GM19455 (cell line): ENCODE measurements at regions not wholly inside any gene's neighbourhood (a gene's known extent, or its start where the extent isn't known, plus 50 kb on each side); places are given as distances from the start of the nearest gene placed in this dataset.

Source experiments
- ATAC-seq: cut with Tn5 transposase; IDR thresholded peaks from one replicate; pipeline ENCODE4 v1.9.1; 2021; ENCODE audit not compliant: unreplicated experiment

DNA sequence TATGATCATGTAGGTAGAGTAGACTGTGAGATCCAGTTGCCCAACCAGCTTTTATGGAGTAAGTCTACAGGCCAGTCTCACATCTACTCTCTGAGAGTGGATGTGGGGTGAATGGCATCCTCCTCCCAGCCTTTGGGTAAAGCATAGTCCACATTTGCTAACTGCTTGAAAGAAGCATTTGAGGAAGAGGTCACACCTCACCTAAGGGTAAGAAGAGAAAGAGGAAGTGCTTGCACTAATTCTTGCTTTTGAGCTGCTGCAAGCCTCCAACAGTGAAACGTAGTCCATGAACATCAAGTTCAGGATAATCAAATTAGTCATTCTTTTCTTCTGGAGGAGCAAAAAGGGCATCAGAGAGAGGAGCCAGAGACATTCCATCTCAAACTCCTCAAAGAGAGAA, 93.9 kb upstream of the AGR3 start:
- ATAC-seq, result no peak

DNA sequence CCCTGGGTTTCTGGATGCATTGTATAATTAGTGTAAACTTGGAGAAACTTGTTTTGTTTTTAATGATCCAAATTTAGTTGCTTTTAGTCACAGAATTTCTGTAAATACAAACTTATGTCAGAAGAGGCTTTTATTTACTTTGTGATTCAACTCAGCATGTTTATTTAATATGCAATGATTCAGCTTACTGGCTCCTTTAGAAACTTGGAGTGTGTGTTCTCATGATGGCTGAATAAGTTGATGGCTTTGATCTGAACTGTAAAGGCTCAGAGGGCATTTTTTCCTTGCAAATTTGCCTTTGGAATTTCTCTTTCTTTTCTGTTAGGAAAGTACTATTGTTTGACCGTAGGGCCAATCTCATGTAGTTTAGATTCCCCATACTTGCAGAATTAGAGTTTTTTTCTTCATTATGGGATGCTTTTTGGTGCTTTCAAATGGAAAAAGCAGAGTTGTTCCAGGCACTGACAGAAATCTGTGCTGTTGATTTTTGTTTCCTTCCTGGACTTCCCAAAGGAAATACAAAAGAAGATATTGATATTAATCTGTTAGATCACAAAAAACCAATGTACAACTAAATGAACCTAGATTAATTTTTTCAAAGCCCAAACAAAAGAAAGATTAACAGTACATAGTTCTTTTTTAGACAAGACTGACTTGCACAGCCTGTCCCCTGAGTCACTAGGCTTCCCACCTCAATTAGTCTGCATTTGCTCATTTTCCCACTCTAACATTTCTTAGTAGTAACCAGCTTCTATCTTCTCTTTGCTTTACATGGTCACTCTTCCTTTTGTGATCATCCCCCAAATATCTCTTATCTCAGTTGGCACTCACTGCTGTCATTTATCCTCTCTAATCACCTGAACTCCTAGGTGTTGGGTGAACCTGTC, 96.8 kb upstream of the AGR3 start:
- ATAC-seq, result no peak

DNA sequence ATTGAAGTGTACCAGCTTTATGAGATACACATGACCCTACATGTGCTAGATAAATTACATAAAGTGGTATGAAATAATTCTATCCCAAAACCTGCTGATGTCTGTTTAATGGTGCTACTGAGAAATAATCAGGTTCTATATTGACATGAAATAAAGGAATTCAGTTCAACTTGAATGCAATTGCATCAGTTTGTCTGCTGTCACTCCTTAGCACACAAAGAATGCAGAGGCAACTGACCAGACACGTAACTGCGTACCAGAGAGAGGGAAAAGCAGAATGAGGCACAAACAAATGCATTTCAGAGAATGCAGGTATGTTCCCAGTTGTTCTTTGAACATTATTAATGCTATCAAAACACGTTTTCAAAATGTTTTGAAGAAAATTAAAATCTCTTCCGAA, 98.8 kb upstream of the AGR3 start:
- no peak for ATAC-seq

GRCh38 chr7:16982640-16983350, 101.0 kb upstream of the AGR3 start:
- ATAC-seq, result no peak

- ATAC-seq, result no peak
Observed at GRCh38 chr7:16984375-16984774, 102.6 kb upstream of the AGR3 start.

DNA sequence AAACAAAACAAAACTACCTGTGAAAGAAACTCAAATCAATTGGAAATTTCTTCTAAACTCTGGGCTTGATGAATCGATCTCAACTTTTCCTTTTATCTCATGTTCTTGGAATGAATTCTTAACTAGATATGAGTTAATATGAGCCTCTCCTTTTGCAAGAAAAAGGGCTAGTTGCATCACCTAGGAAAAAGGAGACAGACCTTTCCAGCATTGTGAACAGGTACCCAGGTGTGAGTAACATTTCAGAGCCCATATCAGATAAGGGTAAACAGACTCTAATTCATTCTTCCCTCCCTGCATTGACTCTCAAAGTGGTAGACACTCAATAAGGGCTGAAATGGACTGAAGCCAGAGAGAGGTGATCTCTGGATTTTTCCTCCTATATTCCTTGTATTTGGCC, 103.8 kb upstream of the AGR3 start:
- no peak for ATAC-seq

GRCh38 chr7:16986755-16987154, 105.0 kb upstream of the AGR3 start:
- ATAC-seq, result no peak

DNA sequence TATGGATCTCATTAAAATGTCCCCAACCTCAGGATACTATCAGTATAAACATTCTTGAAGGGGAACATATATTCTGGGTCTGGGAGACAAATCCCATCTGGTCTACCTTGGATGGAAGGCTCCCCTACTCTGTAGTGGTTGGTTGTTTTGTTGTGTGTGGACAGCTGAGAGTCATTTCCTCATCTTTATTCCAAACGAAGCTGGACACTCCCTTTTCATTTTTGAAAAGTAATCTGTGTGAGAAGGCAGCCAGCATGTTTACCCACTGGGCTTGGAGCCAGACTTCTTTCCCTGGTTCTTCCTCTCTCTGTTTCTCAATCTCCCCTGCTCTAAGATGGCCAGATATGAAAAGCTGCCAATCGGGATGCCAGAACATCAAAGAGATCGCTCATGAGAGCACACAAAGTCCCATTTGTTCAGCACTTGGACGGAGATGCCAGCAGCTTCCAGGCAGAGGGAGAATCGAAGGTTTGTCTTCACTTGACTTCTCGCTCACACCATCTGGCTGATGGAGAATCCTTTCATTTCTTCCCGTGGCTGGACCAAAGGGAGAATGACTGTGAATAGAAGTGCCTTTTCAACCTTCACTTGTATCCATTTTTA, 108.1 kb upstream of the AGR3 start:
- ATAC-seq, result no peak

DNA sequence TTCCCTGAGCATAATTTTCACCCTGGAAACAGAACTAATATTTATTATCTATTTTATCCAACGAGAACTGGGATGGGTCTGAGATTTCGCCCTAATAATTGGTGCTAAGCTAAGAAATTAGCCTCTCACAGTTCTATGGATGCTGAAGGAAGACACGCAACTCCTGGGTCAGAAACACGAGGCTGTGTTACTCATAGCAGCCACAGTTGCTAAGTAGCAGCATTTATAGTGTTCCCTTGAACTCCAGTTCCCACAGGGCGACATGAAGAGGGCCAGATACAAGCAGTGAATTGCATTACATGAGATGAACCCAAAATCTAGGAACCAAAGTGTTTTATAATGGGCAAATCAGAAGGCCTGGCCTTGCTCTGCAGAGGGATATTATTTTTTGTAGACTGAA, 109.8 kb upstream of the AGR3 start:
- ATAC-seq, result no peak

- ATAC-seq, result no peak
Observed at GRCh38 chr7:16993543-16993942, 111.8 kb upstream of the AGR3 start.

GRCh38 chr7:16998481-16999051, 116.8 kb upstream of the AGR3 start:
- no peak for ATAC-seq

DNA sequence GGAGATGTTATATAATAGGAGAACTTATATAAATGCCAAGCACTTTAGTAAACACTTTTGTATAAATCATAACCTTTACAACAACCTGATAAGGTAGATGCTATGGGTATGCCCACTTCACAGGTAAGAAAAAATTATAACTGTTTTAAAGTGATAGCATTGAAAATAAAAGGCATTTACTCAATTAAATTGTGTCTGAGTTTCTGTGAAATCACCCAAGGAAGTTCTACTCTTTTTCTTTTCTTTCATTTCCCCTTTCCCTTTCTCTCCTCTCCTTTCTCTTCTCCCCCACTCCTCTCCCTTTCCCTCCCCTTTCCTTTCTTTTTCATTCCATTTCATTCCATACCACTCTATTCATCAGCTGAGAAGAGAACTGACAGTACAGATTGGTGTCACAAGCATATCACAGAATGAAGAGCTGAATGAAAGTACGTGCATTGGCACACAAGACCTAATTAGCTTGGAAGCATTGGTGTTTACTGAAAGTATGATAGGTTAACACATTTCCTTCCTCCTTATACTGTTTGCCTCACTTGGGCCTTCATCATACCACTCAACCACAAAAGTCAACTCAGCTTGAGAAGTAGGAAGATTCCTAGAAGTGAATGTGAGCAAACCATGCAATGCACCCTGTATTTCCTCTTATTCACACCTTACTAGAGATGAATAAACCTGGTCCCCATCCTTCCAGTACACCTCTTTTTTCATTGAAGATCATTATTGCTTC, 117.9 kb upstream of the AGR3 start:
- ATAC-seq, result no peak

GRCh38 chr7:17005271-17005670, 123.5 kb upstream of the AGR3 start:
- no peak for ATAC-seq

- no peak for ATAC-seq
Observed at GRCh38 chr7:17007841-17008240, 126.1 kb upstream of the AGR3 start.

DNA sequence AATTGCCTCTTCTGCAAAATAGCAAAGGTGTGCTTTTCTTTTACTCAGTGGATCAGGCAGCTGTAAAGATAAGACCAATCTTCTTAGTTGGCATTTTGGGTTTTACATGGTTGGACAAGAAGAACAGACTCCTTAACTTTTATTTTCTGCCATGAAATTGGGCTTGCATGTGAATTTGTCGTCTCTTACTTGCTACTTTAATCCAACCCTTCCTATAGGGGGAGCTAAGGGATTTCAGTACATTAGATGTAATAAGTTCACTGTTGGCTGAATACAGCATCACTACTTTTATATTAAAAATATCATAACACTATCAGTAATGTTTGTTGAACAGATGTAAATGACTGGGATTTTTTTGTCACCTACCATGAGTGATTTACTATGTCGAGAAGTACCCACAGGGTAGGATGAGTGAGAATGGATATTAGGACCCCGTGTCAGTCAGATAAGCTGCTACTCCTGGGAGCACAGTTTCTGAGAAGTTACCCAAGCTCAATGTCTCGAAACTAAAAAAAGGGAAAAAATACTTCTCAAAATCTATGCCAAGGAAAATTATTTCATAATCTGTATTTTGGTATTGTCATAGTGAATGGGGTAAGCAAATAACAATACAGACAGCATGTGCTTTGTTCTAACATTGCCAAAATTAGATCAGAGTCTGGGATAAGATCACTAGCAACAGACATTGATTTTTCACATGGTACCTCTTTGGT, 127.4 kb upstream of the AGR3 start:
- no peak for ATAC-seq

GRCh38 chr7:17009933-17010332, 128.2 kb upstream of the AGR3 start:
- ATAC-seq, result no peak

DNA sequence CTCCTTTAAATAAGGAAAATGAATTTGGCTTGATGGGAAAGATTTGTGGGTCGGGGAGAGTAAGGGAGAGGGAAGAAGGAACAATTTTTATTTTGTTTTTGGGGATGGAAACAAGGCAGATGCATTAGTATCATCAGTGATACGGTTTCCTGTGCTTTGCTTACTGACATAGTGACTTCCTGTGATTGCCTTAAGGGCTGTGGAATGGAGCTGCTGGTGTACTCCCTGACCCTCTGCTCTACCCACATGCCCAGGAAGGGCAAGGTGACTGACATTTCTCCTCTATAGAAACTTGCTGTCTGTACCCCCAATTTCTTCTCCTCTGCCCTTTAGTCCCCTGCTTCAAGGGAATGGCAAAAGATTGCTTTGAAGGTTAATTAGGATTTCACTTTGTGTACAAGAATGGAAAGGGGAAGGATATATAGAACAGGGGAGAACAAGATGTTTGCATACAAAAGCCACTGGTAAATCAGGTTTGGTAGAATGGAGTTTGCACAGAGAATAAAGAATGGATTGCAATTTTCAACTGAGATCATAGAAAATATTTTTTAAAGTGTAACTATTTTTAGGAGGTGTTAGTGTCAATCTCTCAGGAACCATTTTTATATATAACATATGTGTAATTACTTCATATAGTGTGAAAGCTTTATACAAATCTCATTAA, 129.0 kb upstream of the AGR3 start:
- ATAC-seq, result no peak

- ATAC-seq, result no peak
Observed at GRCh38 chr7:17013204-17013603, 131.4 kb upstream of the AGR3 start.

- no peak for ATAC-seq
Observed at GRCh38 chr7:17014686-17015085, 132.9 kb upstream of the AGR3 start.

- no peak for ATAC-seq
Observed at GRCh38 chr7:17015598-17016031, 133.8 kb upstream of the AGR3 start.
